Loucy (cell line): ENCODE measurements at regions not wholly inside any gene's neighbourhood (a gene's known extent, or its start where the extent isn't known, plus 50 kb on each side); places are given as distances from the start of the nearest gene placed in this dataset.

Experiments used
- H2AFZ ChIP-seq: fragments of 200-600 bp; sonication (generic); 2 replicates; pipeline ENCODE4 v1.6.0; 2016; ENCODE audit warnings: antibody characterized with exemption, mild to moderate bottlenecking, low read length, moderate library complexity
- H3F3A ChIP-seq: fragments of 200-600 bp; 2 replicates; pipeline ENCODE4 v1.6.0; 2016; ENCODE audit warnings: antibody characterized with exemption, low read depth, mild to moderate bottlenecking
- H3K27me3 ChIP-seq: fragments of 200-600 bp; sonication (generic); 2 replicates; pipeline ENCODE4 v1.6.1; 2014; ENCODE audit warnings: low read length, mild to moderate bottlenecking; ENCODE audit not compliant: insufficient read depth, poor library complexity, severe bottlenecking
- H3K36me3 ChIP-seq: fragments of 200-600 bp; sonication (generic); 2 replicates; pipeline ENCODE4 v1.6.1; 2016; ENCODE audit warnings: low read length; ENCODE audit not compliant: insufficient read depth
- H3K4me1 ChIP-seq: fragments of 200-600 bp; sonication (generic); 2 replicates; pipeline ENCODE4 v1.5.1; 2014; ENCODE audit warnings: low read length, mild to moderate bottlenecking; ENCODE audit not compliant: insufficient read depth, poor library complexity, severe bottlenecking
- H3K4me2 ChIP-seq: fragments of 200-600 bp; sonication (generic); 2 replicates; pipeline ENCODE4 v1.6.0; 2014; ENCODE audit warnings: antibody characterized with exemption, low read length, low read depth, mild to moderate bottlenecking; ENCODE audit not compliant: poor library complexity, severe bottlenecking
- H3K4me3 ChIP-seq: fragments of 200-600 bp; sonication (generic); 2 replicates; pipeline ENCODE4 v1.5.1; 2014; ENCODE audit warnings: low read length, mild to moderate bottlenecking, mixed read lengths; ENCODE audit not compliant: poor library complexity, severe bottlenecking
- H3K79me2 ChIP-seq: fragments of 200-600 bp; sonication (generic); 2 replicates; pipeline ENCODE4 v1.6.1; 2014; ENCODE audit warnings: low read length; ENCODE audit not compliant: insufficient read depth
- H3K9ac ChIP-seq: fragments of 200-600 bp; sonication (generic); 2 replicates; pipeline ENCODE4 v1.6.0; 2014; ENCODE audit warnings: mild to moderate bottlenecking, low read depth, low read length, moderate library complexity; ENCODE audit not compliant: poor library complexity, severe bottlenecking
- H3K9me2 ChIP-seq: fragments of 200-600 bp; sonication (generic); replicated peaks from 2 replicates; pipeline ENCODE4 v1.6.1; 2016; ENCODE audit warnings: low read depth, low read length, mixed read lengths
- H3K9me3 ChIP-seq: fragments of 200-600 bp; sonication (generic); 2 replicates; pipeline ENCODE4 v1.6.1; 2014; ENCODE audit warnings: mild to moderate bottlenecking, antibody characterized with exemption, low read length, low read depth; ENCODE audit not compliant: insufficient read depth
- H4K20me1 ChIP-seq: fragments of 200-600 bp; sonication (generic); 2 replicates; pipeline ENCODE4 v1.6.0; 2014; ENCODE audit warnings: antibody characterized with exemption, low read length, mild to moderate bottlenecking; ENCODE audit not compliant: insufficient read depth, poor library complexity, severe bottlenecking
- EZH2phosphoT487 ChIP-seq: fragments of 200-600 bp; IDR thresholded peaks from 2 replicates; pipeline ENCODE4 v1.6.1; 2018; ENCODE audit warnings: antibody characterized with exemption, mild to moderate bottlenecking, moderate library complexity, borderline replicate concordance
- TF ChIP-seq, protein P1 (sequence below): fragments of 200-600 bp; sonication (generic); conservative IDR thresholded peaks from 2 replicates; pipeline ENCODE4 v1.5.1; 2014; ENCODE audit warnings: mild to moderate bottlenecking, antibody characterized with exemption, low read length

DNA sequence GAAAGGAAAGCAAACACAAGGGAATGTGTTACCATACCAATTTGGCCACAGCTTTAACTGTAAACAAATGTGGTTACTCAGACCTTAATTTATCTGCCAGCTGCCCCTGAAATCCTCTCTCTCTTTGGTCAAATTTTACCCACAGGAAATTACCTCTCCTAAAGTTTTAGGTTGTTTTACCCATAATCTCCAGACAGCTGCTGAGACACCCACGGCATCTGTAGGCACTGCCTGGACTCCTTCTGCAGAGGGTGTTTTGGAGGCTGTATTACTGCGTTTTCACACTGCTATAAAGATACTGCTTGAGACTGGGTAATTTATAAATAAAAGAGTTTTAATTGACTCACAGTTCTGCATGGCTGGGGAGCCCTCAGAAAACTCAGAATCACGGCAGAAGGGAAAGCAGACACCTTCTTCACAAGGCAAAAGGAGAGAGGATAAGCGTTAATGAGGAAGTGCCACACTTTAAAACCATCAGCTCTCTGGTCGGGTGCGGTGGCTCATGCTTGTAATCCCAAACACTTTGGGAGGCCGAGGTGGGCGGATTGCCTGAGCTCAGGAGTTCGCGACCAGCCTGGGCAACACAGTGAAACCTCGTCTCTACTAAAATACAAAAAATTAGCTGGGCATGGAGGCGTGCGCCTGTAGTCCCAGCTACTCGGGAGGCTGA lies 677.5 kb upstream of the FSHR start:
- H3K9me3 ChIP-seq, result no peaks in the 10 kb centered on the region
- H3K79me2 ChIP-seq, result no peaks in the 10 kb centered on the region
- no peak overlapping the region for H3K4me3 ChIP-seq
- TF ChIP-seq EZH2phosphoT487, result no peak
- TF ChIP-seq, protein P1, sequence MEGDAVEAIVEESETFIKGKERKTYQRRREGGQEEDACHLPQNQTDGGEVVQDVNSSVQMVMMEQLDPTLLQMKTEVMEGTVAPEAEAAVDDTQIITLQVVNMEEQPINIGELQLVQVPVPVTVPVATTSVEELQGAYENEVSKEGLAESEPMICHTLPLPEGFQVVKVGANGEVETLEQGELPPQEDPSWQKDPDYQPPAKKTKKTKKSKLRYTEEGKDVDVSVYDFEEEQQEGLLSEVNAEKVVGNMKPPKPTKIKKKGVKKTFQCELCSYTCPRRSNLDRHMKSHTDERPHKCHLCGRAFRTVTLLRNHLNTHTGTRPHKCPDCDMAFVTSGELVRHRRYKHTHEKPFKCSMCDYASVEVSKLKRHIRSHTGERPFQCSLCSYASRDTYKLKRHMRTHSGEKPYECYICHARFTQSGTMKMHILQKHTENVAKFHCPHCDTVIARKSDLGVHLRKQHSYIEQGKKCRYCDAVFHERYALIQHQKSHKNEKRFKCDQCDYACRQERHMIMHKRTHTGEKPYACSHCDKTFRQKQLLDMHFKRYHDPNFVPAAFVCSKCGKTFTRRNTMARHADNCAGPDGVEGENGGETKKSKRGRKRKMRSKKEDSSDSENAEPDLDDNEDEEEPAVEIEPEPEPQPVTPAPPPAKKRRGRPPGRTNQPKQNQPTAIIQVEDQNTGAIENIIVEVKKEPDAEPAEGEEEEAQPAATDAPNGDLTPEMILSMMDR, result no peak
- no peaks in the 10 kb centered on the region for H3K27me3 ChIP-seq
- no peaks in the 10 kb centered on the region for H4K20me1 ChIP-seq
- H3K4me1 ChIP-seq, result no peaks in the 10 kb centered on the region
- no peaks in the 10 kb centered on the region for H3K9me2 ChIP-seq
- H3F3A ChIP-seq, result no peaks in the 10 kb centered on the region
- H3K36me3 ChIP-seq, result no peaks in the 10 kb centered on the region
- no peak overlapping the region for H3K9ac ChIP-seq
- no peak overlapping the region for H3K4me2 ChIP-seq
- H2AFZ ChIP-seq, result no peak overlapping the region

- Histone ChIP-seq H3K4me1 (no peaks in the 10 kb centered on the region), H3K27me3 (no peaks in the 10 kb centered on the region), H3K4me2 (no peak overlapping the region), H3K9ac (no peak overlapping the region), H3K9me3 (no peaks in the 10 kb centered on the region), H3K4me3 (no peak overlapping the region), H3K79me2 (no peaks in the 10 kb centered on the region), H2AFZ (no peak overlapping the region), H3K36me3 (no peaks in the 10 kb centered on the region), H3F3A (no peaks in the 10 kb centered on the region), H4K20me1 (no peaks in the 10 kb centered on the region), H3K9me2 (no peaks in the 10 kb centered on the region)
- TF ChIP-seq, protein P1, result no peak
- TF ChIP-seq EZH2phosphoT487, result no peak
These were observed 676.5 kb upstream of the FSHR start for GRCh38 chr2:49830846-49831245.

GRCh38 chr2:49827366-49827765 lies 673.1 kb upstream of the FSHR start:
- TF ChIP-seq, protein P1, result no peak
- no peak for TF ChIP-seq EZH2phosphoT487
- no peaks in the 10 kb centered on the region for H3F3A ChIP-seq
- H2AFZ ChIP-seq, result no peak overlapping the region
- H3K4me1 ChIP-seq, result no peaks in the 10 kb centered on the region
- H3K4me3 ChIP-seq, result no peak overlapping the region
- H3K9me2 ChIP-seq, result no peaks in the 10 kb centered on the region
- H3K27me3 ChIP-seq, result no peaks in the 10 kb centered on the region
- no peaks in the 10 kb centered on the region for H4K20me1 ChIP-seq
- H3K79me2 ChIP-seq, result no peaks in the 10 kb centered on the region
- H3K9ac ChIP-seq, result no peak overlapping the region
- no peaks in the 10 kb centered on the region for H3K36me3 ChIP-seq
- H3K4me2 ChIP-seq, result no peak overlapping the region
- no peaks in the 10 kb centered on the region for H3K9me3 ChIP-seq
